Erythroblast (primary cell): ENCODE measurements at regions not wholly inside any gene's neighbourhood (a gene's known extent, or its start where the extent isn't known, plus 50 kb on each side); places are given as distances from the start of the nearest gene placed in this dataset.

Experiments
- DNase-seq, 2 experiments: peaks; one replicate each; lab custom pipeline; 2025; lab: John Stamatoyannopoulos, UW
- GATA1 ChIP-seq: IDR thresholded peaks from 2 replicates; pipeline ENCODE4 v1.6.1; 2011; ENCODE audit warnings: low read depth, mild to moderate bottlenecking, control low read depth, low read length, moderate library complexity
- POLR2A ChIP-seq: IDR thresholded peaks from 2 replicates; pipeline ENCODE4 v1.6.1; 2011; ENCODE audit warnings: mild to moderate bottlenecking, low read length

DNA sequence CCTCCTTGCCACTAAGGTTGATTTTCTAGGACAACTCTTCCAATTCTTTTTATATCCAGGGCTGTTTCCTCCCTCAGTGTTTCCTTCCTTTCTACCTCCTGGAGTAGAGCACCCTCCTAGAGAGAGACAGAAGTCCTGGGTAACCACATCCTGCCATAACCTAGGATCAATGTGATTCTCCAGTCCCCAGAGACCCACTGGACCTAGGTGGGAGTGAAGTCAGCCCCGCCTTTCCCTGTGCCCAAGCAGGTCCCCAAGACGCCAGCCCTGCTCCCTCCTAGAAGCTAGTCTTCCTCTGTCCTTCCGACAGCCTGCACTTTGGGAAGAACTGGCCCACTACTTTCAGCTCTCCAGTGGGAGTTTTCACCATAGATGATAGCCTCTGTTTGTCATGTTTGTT lies 166.8 kb upstream of the PLEKHG7 start:
- TF ChIP-seq POLR2A (no peak), GATA1 (no peak)
- no peak for DNase-seq

DNA sequence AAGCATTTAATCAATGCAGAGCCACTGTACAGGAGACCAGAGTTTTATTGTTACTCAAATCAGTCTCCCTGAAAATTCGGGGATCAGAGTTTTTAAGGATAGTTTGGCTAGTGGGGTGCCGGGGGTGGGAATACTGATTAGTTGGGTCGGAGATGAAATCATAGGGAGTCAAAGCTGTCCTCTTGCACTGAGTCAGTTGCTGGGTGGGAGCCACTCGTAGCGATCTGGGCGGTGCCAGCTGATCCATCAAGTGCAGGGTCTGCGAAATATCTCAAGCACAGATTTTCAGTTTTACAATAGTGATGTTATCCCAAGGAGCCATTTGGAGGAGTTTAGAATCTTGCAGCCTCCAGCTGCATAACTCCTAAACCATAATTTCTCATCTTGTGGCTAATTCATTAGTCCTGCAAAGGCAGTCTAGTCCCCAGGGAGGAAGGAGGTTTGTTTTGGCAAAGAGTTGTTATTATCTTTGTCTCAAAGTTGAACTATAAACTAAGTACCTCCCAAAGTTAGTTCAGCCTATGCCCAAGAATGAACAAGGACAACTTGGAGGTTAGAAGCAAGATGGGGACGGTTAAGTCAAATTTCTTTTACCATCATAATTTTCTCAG lies 169.4 kb upstream of the PLEKHG7 start:
- TF ChIP-seq GATA1 (no peak), POLR2A (no peak)
- DNase-seq: no peak

DNA sequence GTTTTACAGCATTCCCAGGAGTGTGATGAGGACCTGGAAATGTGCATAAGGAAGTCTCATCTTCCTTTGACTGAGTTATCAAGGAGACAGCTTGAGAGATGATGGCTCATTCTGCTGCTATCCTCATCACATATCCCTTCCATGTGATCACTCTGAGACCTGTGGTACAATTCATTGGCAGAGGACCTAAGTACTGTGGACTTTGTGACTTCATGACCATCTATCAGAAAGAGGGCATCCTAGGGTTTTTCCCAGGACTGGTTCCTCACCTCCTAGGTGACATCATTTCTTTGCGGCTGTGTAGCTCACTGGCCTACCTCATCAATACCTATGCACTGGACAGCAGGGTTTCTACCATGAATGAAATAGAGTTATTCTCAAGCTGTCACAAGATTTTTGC lies 172.1 kb upstream of the PLEKHG7 start:
- DNase-seq: no peak
- TF ChIP-seq GATA1: no peak
- no peak for TF ChIP-seq POLR2A

DNA sequence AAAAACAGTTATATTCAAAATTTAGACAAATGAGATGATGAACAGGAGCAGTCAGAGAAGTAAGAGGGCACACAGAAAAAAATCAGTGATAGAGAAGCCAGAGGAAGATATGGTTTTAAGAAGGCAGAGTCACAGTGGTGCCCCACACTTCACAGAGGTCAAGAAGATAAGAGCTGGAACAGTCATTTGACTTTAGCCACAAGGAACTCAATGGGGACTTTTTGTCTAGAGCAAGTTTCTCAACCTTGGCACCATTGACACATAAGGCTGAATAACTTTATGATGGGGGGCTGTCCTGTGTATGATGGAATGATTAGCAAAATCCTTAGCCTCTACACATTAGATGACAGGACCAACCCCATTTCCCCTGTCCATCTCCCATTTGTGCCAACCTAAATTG lies 172.8 kb upstream of the PLEKHG7 start:
- TF ChIP-seq GATA1 (no peak), POLR2A (no peak)
- no peak for DNase-seq

DNA sequence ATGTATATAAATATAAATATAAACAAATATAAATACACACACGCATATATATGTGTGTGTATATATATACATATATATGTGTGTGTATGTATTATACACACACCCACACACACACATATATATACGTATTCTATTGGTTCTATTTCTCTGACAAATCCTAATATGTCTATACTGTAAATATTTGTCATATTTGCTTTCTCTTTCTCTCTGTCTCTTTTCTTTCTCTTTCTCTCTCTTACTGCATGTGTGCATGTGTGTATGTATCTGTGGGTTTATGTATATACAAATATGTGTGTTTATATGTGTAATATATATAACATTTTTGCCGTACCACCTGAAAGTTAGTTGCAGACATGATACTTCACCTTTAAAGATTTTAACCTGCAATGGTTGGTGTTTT lies 174.2 kb upstream of the PLEKHG7 start:
- no peak for DNase-seq
- no peak for TF ChIP-seq GATA1
- no peak for TF ChIP-seq POLR2A

DNA sequence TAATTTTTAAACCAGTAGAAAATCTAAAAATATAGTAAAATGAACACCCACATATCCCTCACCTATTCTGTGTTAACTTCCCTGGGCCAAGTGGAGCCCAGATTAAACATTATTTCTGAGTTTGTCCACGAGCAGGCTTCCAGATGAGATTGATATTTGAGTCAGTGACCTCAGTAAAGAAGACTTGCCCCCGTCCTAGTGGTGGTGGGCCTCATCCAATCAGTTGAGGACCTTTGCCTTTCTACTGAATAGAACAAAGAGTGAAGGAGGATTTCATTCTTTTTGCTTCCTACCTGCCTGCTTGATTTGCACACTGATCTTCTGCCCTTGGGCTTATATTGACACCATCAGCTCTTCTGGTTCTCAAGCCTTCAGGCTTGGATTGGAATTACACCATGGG lies 174.7 kb upstream of the PLEKHG7 start:
- no peak for DNase-seq
- TF ChIP-seq GATA1 (no peak), POLR2A (no peak)

DNA sequence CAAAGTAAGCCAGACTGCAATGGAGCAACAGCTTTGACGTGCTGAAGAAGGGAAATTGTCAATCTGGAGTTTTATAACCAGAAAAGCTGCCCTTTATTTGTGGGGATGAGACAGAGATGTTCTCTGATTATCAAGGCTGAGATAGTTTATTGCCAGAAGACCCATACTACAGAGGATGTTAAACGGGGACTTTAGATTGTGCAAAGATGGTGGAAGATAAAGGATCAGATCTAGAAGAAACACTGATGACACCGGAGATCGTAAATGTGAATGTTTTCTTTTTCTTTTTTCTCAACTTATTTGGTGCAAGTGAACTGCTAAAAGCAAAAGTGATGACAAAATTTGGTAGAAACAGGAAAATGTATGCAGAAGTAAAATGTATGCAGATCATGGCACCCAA lies 178.3 kb upstream of the PLEKHG7 start:
- TF ChIP-seq GATA1: no peak
- TF ChIP-seq POLR2A: no peak
- DNase-seq: no peak

DNA sequence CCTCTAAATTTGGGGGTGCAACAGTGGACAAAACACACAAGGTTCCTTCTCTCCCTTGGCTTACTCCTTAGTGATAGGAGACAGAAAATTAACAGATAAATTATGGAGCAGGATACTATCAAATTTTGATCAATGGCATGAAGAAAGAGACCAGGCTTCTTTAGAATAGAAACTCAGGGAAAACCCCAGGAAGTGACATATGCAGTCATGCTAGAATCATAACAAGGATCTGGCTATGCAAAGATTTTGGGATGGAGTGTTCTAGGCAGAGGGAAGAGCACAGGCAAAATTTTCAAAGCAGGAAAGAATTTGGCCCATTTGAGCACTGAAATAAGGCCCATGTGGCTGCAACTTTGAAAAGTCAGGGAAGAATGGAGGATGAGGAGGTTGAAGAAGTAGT lies 182.3 kb upstream of the PLEKHG7 start:
- no peak for DNase-seq
- TF ChIP-seq GATA1: no peak
- TF ChIP-seq POLR2A: no peak

DNA sequence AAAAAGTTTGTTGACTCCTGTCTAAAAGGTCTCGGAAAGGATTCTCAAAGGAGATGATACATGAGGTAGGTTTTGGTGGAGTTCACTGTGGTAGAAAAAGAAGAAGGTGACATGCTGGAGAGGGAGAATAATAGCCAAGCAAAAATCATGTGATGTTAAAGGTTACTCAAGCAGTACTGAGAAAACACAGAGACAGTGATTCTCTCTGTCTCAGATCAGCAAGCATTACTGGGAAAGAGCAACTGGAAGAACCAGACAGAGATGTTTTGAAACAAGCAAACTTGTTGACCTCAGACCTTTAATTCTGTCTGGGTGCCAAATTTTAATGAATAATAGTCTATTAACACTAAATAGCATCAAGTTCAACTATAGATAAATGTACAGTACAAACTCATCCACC lies 183.5 kb upstream of the PLEKHG7 start:
- TF ChIP-seq POLR2A (no peak), GATA1 (no peak)
- no peak for DNase-seq

DNA sequence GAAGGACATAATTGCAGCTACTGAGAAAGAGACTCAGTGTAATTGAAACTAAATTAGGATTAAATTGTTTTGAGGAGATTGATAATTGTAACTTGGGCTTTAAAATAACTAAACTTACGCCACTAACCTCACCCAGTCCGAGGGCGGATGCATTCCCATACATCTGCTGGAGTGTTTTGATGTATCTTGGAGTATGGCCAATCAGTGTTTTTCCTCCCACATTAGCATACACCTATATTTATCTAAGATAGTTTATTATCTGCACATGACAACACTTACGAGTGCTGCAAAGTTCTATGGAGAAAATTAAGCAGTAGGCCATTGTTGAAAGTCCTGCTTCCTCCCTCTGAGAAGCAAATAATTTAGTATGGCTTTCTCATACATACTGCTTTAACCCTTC lies 184.7 kb upstream of the PLEKHG7 start:
- TF ChIP-seq GATA1 (no peak), POLR2A (no peak)
- DNase-seq: no peak

DNA sequence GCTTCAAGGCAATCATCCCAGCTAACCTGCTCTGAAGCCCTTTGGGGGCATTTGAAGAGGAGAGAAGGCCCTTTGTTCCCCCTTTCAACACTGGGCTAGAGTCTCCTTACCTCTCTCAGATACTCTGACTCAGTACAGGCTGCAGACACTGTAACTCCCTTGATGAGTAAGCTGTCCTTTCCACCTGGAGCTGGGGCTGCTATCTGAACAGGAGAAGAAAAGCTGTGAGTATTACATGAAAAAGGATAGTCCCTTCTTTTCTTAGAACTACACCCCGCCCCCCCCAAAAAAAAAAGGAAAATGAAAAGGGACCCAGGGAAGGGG lies 186.6 kb upstream of the PLEKHG7 start:
- DNase-seq: no peak
- TF ChIP-seq POLR2A (no peak), GATA1 (no peak)

DNA sequence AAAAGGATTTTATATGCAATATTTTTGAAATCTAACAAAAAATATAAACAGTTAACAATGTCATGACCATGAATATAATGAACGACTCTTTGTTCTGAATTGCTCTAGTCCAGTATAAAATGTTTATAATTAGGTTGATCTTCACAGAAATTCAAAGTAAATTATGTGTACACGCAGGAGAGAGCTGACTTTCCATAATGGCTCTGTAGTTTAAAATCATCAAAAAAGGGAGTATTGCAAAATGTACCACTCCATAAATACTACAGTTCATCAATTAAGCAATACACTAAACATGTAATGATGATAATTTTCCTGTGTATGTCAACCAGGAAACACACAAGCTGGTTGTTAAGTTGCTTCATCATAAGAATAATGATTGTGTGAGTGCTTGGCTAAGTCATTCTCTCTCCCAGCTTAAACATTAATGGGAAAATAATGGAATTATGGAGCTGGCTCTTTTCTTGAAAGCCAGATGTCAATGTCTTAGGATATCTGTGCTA lies 189.5 kb upstream of the PLEKHG7 start:
- no peak for DNase-seq
- TF ChIP-seq GATA1 (no peak), POLR2A (no peak)

DNA sequence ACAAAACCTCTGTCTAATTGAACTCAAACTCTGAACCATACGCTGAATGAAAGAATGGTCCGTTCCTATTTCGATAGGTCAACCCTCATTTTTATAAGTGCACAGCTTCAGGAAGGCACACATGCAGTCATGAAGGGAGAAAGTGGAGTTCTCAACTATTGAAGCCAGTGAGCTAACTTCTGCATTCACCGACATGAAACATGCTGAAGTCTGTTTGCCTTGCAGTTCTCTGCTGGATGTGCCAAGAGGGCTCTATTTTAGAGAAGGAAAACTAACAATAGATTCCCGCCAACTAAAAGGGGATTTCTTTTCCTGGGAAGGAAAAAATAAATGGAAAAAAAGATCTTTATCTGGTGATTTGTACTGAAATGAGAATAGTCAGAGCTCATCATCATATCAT lies 191.0 kb upstream of the PLEKHG7 start:
- TF ChIP-seq GATA1 (no peak), POLR2A (no peak)
- no peak for DNase-seq

DNA sequence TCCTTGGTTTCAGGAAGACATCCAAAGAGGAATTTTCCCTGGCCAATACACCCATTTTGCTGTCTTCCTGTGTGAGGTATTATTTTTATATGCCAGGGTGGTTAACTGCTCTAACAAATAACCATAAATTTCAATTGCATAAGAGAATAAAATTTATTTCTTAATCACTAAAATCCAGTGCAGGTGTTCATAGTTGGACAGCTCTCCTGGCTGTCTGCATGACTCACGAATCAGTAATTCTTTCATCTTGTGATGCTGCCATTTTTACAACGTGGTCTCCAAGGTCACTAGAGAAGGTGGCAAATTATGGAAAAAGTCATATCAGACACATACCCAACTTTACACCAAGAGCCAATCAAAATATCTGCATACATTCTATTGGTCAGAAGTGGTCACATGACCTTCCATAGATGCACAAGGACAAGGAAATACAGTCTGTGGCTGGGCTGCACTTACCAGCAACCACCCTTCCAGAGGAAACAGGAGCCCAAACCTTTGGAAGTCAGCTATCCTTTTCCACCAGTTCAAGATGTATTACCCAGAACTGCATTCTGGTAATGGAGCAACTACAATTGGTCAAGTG lies 193.5 kb upstream of the PLEKHG7 start:
- DNase-seq: no peak
- no peak for TF ChIP-seq GATA1
- TF ChIP-seq POLR2A: no peak

DNA sequence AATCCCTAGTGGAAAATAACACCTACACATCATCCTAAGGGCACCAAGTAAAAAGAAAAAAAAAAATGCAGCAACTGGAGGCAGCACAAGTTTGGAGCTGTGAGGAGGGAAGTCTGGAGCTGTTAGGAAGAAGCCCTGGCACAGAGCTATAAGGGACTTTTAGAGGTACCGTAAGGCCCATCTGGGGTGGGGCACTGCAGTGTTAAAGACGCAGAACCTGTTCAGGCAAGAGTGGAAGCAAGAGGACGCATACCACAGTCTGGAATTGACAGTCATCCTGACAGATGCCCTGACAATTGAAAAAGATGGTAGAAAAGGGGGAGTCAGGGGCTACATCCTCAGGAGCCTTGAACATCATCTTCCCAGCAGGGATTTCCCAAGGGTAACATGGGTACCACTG lies 195.9 kb upstream of the PLEKHG7 start:
- TF ChIP-seq POLR2A (no peak), GATA1 (no peak)
- DNase-seq: no peak

DNA sequence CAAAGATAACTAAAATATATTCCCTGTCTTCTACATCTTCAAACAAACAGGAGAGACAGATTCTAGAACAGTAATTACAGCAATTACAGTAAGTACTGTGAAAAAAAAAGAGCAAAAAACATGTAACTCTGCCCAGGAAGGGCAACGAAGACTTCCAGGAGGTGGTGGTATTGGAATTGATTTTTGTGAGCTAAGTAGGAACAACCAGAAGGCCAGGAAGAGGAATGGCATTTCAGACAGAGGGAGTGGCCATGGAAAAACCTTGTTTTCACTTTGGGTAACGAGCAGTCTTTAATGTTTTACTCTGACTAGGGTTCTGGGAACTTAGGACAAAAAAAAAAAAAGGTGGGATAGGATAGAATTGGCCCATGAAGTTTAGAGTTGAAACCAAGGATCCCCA lies 196.3 kb upstream of the PLEKHG7 start:
- no peak for TF ChIP-seq GATA1
- no peak for TF ChIP-seq POLR2A
- no peak for DNase-seq
